Stimulated activated CD8-positive, alpha-beta memory T cell treated with anti-CD3 and anti-CD28 coated beads, Interleukin-15, amount 100 ng/mL, for 48 hours (primary cell): ENCODE measurements at regions not wholly inside any gene's neighbourhood (a gene's known extent, or its start where the extent isn't known, plus 50 kb on each side); places are given as distances from the start of the nearest gene placed in this dataset.

Experiments used
- DNase-seq, 2 donors: peaks; one replicate each; pipeline ENCODE4 v3.0.0-alpha.2; 2020; ENCODE audit warnings: low read depth in 2 of 2

GRCh38 chr18:38982072-38982471 lies 1416.5 kb upstream of the CELF4 start:
- no peak for DNase-seq

- DNase-seq, result no peak
These were observed 1415.8 kb upstream of the CELF4 start for GRCh38 chr18:38981389-38981788.

- no peak for DNase-seq
These were observed 1414.8 kb upstream of the CELF4 start for GRCh38 chr18:38980420-38980819.

DNA sequence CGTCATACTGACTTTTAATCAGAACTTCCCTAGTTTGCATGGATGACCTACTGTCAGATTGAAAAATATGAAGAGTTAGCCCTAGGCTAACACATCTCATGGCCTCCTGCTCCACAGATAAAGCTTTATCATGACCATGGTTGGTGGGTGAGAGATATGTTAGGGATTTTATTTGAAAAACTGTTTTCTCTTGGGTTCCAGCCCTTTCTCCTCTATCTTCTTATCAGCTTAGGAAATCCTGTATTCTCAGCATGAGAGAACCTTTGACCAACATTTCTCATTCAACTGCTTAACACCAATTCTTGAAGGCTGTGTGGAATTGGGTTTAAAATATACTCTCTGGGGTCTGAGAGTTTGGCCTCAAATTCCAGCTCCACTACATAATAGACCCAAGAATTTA lies 1407.0 kb upstream of the CELF4 start:
- no peak for DNase-seq

- DNase-seq, result no peak
These were observed 1406.3 kb upstream of the CELF4 start for GRCh38 chr18:38971881-38972280.

DNA sequence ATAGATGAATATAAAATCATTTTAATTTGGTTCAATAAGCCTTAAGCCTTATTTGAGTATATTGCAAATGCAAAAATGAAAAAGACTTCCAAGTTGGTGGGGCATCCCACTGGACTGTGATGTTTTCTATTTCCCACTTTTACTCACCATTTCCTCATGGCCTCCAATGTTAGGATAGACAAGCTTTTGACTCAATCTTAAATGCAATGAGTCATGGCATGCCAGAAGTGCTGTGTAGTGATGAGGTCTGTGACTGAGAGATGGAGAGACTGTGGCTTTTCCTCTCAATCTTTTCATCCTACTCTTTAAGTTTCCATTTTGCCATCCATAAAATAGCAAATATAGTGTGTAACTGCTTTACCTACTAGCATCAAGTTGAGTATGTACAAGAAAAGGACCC lies 1401.2 kb upstream of the CELF4 start:
- no peak for DNase-seq

GRCh38 chr18:38963943-38964660 lies 1398.5 kb upstream of the CELF4 start:
- DNase-seq, result no peak

DNA sequence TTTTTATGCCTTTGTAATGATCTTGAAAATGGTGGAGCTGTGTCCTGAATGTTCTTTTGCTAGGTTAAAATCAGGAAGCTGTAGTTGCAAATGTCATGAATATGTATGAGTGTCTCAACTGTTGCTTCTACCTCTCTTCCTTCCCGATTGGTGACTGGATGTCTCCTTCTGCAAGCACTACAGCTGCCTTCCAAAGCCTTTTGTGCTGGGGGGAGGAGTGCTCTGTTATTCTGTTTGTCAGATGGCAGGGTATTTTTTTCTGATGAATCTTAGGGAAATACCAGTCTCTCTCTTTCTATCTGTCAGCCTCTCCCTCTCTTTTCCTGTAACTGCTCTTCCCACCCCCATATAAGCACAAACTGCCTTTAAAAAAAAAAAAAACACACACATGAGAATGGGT lies 1396.3 kb upstream of the CELF4 start:
- DNase-seq, result no peak

GRCh38 chr18:38957736-38958135 lies 1392.1 kb upstream of the CELF4 start:
- no peak for DNase-seq

DNA sequence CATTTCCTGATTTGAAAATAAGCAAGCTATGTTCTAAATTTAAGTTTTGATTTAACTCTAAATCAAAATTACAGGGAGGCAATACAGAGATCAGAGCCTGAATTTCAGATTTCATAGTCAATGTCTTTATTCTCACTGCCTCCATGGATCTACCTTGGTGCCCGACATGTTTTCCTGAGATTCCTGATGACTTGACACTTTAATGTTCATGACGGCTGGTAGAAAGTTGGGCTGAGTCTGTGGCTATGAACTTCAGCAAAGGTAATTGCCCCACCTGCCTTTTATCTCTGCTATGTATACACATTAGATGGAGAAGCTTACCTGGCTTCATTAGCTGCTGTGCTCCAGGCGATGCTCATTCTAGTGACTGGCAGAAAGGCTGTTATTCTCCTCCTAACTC lies 1390.5 kb upstream of the CELF4 start:
- no peak for DNase-seq

DNA sequence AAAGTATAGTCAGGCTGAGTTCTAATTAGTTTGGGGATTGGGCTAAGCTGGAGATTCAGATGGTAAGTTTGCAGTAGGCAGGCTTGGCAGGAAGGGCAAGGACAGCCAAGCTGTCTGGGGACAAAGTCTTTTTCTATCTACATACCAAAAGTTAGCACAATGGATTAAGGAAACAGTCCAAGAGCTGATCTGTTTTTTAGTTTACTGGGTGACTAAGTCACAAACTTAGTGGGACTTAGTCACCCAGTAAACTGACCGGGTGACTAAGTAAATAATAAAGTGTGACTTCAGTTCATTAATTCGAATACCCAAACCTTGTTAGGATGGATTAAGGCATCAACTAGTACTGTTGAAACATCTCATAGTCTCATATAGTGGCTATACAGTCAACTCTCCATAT lies 1386.0 kb upstream of the CELF4 start:
- no peak for DNase-seq

GRCh38 chr18:38948436-38948835 lies 1382.8 kb upstream of the CELF4 start:
- DNase-seq, result no peak

- no peak for DNase-seq
These were observed 1378.9 kb upstream of the CELF4 start for GRCh38 chr18:38944446-38945024.

GRCh38 chr18:38941711-38942561 lies 1376.3 kb upstream of the CELF4 start:
- DNase-seq, result no peak

- peak; percentile 20 to 36 for DNase-seq
These were observed 1375.4 kb upstream of the CELF4 start for GRCh38 chr18:38940863-38941531.

GRCh38 chr18:38940475-38940862 lies 1374.9 kb upstream of the CELF4 start:
- no peak for DNase-seq

- no peak for DNase-seq
These were observed 1368.4 kb upstream of the CELF4 start for GRCh38 chr18:38933910-38934510.

DNA sequence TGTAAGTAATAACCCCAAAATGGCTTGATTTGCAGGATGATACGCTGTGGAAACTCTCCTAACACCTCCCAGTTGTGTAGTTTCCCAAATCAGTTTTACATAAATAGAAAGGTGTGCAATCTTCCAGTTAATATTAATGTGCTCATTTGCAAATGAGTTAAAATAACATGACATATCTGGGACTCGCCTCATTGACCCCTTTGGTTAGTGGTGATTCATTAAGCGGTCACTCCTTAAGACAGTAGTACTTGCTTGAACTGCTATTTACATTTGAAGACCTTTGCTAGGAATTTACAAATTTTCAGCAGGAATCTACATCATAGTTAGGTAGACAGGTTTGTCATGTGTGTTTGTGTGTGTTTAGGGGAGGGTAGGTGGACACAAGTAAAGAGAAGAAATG lies 1367.7 kb upstream of the CELF4 start:
- DNase-seq, result no peak

DNA sequence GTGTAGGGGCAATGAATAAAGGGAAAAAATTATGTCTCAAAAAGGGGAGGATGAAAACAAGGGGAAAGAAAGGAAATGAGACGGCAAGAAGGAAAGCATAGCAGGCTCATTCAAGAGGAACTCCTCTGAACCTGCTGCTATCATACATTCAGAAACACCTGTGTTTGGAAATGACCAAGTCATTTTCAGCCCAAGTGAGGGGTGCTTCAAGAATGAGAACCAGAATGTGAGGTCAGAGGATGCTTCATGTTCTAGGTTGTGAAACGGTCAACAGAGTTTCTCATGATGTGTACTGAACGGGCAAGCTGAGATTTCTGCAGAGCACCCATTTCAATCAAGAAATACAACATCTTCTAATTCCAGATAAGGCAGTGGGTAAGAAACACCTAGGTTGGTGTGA lies 1367.2 kb upstream of the CELF4 start:
- DNase-seq, result no peak

- DNase-seq, result no peak
These were observed 1366.1 kb upstream of the CELF4 start for GRCh38 chr18:38931754-38932050.

DNA sequence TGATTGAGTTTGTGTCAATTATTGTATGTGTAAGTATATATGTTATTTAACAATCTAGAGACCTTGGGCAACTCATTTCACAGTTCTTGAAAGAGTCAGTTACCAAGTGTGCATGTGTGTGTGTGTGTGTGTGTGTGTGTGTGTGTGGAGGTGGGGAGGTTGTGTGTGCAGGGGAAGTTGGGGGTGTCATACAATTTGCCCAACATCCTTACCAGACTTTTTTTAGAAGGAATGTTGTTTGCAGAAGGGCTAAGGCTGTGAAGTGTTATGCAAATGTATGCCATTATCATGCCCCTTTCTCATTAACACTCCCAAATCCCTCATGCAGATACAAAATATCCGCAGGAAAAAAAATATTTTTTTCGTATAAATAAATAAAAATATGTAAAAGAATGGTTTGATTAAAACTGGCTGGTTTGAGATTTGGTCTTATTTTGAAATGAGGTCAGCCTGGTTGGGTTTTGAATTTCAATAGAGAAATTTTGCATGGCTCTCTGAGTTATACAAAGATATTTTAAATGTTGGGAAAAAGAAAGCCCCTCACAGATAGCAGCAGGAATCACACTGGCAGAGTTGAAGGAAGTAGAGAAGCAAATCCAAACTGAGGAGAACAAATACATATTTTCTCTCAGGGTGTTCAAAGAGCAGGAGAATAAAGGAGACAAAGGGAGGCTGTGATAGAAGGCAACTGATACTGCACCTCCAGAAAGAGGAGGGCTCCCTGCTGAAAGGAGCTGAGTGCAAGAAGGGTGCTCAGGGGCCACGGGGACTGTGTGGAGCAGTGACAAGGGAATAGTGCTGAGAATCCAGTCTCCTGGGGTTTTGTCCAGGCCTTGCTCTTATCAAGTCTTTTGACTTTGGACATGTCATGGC lies 1365.5 kb upstream of the CELF4 start:
- no peak for DNase-seq
